Muscle of leg (tissue), 3 donors: ENCODE measurements at regions not wholly inside any gene's neighbourhood (a gene's known extent, or its start where the extent isn't known, plus 50 kb on each side); places are given as distances from the start of the nearest gene placed in this dataset.
A peak's percentile ranks its signal among the peaks of the same experiment; 100 is the strongest.

Source experiments
- DNase-seq: peaks from one replicate; pipeline ENCODE4 v3.0.0; 2013
- H3K27ac ChIP-seq: one replicate; pipeline ENCODE4 v1.5.1; 2013; ENCODE audit warnings: mild to moderate bottlenecking, low read length, control low read depth
- H3K27me3 ChIP-seq: one replicate; pipeline ENCODE4 v1.6.1; 2013; ENCODE audit warnings: low read length; ENCODE audit not compliant: control insufficient read depth, insufficient read depth
- H3K36me3 ChIP-seq: one replicate; pipeline ENCODE4 v1.6.1; 2013; ENCODE audit warnings: low read length; ENCODE audit not compliant: control insufficient read depth, insufficient read depth
- H3K4me1 ChIP-seq: one replicate; pipeline ENCODE4 v1.6.1; 2013; ENCODE audit warnings: low read length; ENCODE audit not compliant: control insufficient read depth, insufficient read depth
- H3K4me3 ChIP-seq: one replicate; pipeline ENCODE4 v1.5.1; 2013; ENCODE audit warnings: low read length, control low read depth
- H3K9me3 ChIP-seq: replicated peaks from 2 replicates; pipeline ENCODE4 v1.6.1; 2013; ENCODE audit warnings: low read depth, low read length; ENCODE audit not compliant: control insufficient read depth
- WGBS: methylation state at CpG from one replicate; pipeline ENCODE4 v1.1.5; 2013; ENCODE audit warnings: missing lambda C conversion rate; ENCODE audit not compliant: insufficient coverage; 5-methylcytosine and 5-hydroxymethylcytosine counted together

GRCh38 chr5:90171466-90171865, 238.1 kb downstream of the CETN3 start:
- no peak overlapping the region for H3K27ac ChIP-seq
- peaks cover 2% of the 10 kb centered on the region for H3K4me1 ChIP-seq
- no peaks in the 10 kb centered on the region for H3K36me3 ChIP-seq
- H3K4me3 ChIP-seq = no peak overlapping the region
- DNase-seq = peak; percentile 47
- H3K27me3 ChIP-seq = no peaks in the 10 kb centered on the region
- no peaks in the 10 kb centered on the region for H3K9me3 ChIP-seq
- WGBS = no CpG with 5 or more reads among the region's 1 CpG

GRCh38 chr5:90170261-90170660, 239.3 kb downstream of the CETN3 start:
- H3K27ac ChIP-seq = no peak overlapping the region
- no peak overlapping the region for H3K4me3 ChIP-seq
- no peaks in the 10 kb centered on the region for H3K27me3 ChIP-seq
- peak; percentile 72 for DNase-seq
- no peaks in the 10 kb centered on the region for H3K9me3 ChIP-seq
- no CpG with 5 or more reads among the region's 1 CpG for WGBS
- no peaks in the 10 kb centered on the region for H3K36me3 ChIP-seq
- H3K4me1 ChIP-seq = peaks cover 2% of the 10 kb centered on the region

- no peaks in the 10 kb centered on the region for H3K27me3 ChIP-seq
- no peak overlapping the region for H3K4me3 ChIP-seq
- no peak overlapping the region for H3K27ac ChIP-seq
- peaks cover 2% of the 10 kb centered on the region for H3K4me1 ChIP-seq
- no peaks in the 10 kb centered on the region for H3K9me3 ChIP-seq
- no peaks in the 10 kb centered on the region for H3K36me3 ChIP-seq
- WGBS = 70% methylated on average over 2 of the region's 2 CpGs
- DNase-seq = no peak
Observed at GRCh38 chr5:90169078-90169477, 240.5 kb downstream of the CETN3 start.

- no peak overlapping the region for H3K4me3 ChIP-seq
- H3K27ac ChIP-seq = no peak overlapping the region
- no peaks in the 10 kb centered on the region for H3K9me3 ChIP-seq
- H3K36me3 ChIP-seq = no peaks in the 10 kb centered on the region
- DNase-seq = no peak
- H3K27me3 ChIP-seq = no peaks in the 10 kb centered on the region
- H3K4me1 ChIP-seq = peaks cover 2% of the 10 kb centered on the region
- WGBS = no CpG with 5 or more reads among the region's 2 CpGs
Observed at GRCh38 chr5:90168399-90168798, 241.2 kb downstream of the CETN3 start.

GRCh38 chr5:90166816-90167215, 242.7 kb downstream of the CETN3 start:
- H3K4me3 ChIP-seq = no peak overlapping the region
- H3K9me3 ChIP-seq = no peaks in the 10 kb centered on the region
- no peaks in the 10 kb centered on the region for H3K27me3 ChIP-seq
- H3K36me3 ChIP-seq = no peaks in the 10 kb centered on the region
- H3K4me1 ChIP-seq = peaks cover 2% of the 10 kb centered on the region
- DNase-seq = no peak
- H3K27ac ChIP-seq = no peak overlapping the region

- H3K4me1 ChIP-seq = no peaks in the 10 kb centered on the region
- no peaks in the 10 kb centered on the region for H3K27me3 ChIP-seq
- no peak for DNase-seq
- H3K4me3 ChIP-seq = no peak overlapping the region
- no peak overlapping the region for H3K27ac ChIP-seq
- no peaks in the 10 kb centered on the region for H3K36me3 ChIP-seq
- no CpG with 5 or more reads among the region's 4 CpGs for WGBS
- no peaks in the 10 kb centered on the region for H3K9me3 ChIP-seq
Observed at GRCh38 chr5:90162324-90162723, 247.2 kb downstream of the CETN3 start.

- Histone ChIP-seq H3K36me3 (no peaks in the 10 kb centered on the region), H3K9me3 (no peaks in the 10 kb centered on the region), H3K27me3 (no peaks in the 10 kb centered on the region), H3K4me3 (no peak overlapping the region), H3K27ac (no peak overlapping the region), H3K4me1 (no peaks in the 10 kb centered on the region)
- peak; percentile 42 for DNase-seq
- WGBS = 78% methylated on average over 3 of the region's 4 CpGs
Observed at GRCh38 chr5:90161414-90161813, 248.1 kb downstream of the CETN3 start.

- no peak for DNase-seq
- H3K27me3 ChIP-seq = no peaks in the 10 kb centered on the region
- H3K9me3 ChIP-seq = no peaks in the 10 kb centered on the region
- H3K4me1 ChIP-seq = no peaks in the 10 kb centered on the region
- no peak overlapping the region for H3K4me3 ChIP-seq
- no CpG with 5 or more reads among the region's 3 CpGs for WGBS
- no peak overlapping the region for H3K27ac ChIP-seq
- no peaks in the 10 kb centered on the region for H3K36me3 ChIP-seq
Observed at GRCh38 chr5:90158131-90158530, 251.4 kb downstream of the CETN3 start.

GRCh38 chr5:90153031-90153430, 256.5 kb downstream of the CETN3 start:
- H3K4me1 ChIP-seq = no peaks in the 10 kb centered on the region
- WGBS = no CpG with 5 or more reads among the region's 2 CpGs
- no peak overlapping the region for H3K4me3 ChIP-seq
- H3K36me3 ChIP-seq = no peaks in the 10 kb centered on the region
- no peaks in the 10 kb centered on the region for H3K9me3 ChIP-seq
- no peak for DNase-seq
- H3K27me3 ChIP-seq = no peaks in the 10 kb centered on the region
- no peak overlapping the region for H3K27ac ChIP-seq

- Histone ChIP-seq H3K4me3 (no peak overlapping the region), H3K9me3 (peaks cover 3% of the 10 kb centered on the region), H3K4me1 (no peaks in the 10 kb centered on the region), H3K27ac (no peak overlapping the region), H3K36me3 (no peaks in the 10 kb centered on the region), H3K27me3 (no peaks in the 10 kb centered on the region)
- WGBS = 100% methylated on average over 2 of the region's 6 CpGs
- no peak for DNase-seq
Observed at GRCh38 chr5:90144625-90145327, 264.8 kb downstream of the CETN3 start.

- WGBS = 80% methylated on average over 1 of the region's 1 CpG
- no peak for DNase-seq
- Histone ChIP-seq H3K4me1 (no peaks in the 10 kb centered on the region), H3K27me3 (no peaks in the 10 kb centered on the region), H3K9me3 (peaks cover 3% of the 10 kb centered on the region), H3K4me3 (no peak overlapping the region), H3K27ac (no peak overlapping the region), H3K36me3 (no peaks in the 10 kb centered on the region)
Observed at GRCh38 chr5:90142541-90142940, 267.0 kb downstream of the CETN3 start.
